RWPE2 (cell line): ENCODE measurements at regions not wholly inside any gene's neighbourhood (a gene's known extent, or its start where the extent isn't known, plus 50 kb on each side); places are given as distances from the start of the nearest gene placed in this dataset.

Source experiments
- ATAC-seq: fragments of 200-7000 bp; cut with Tn5 transposase; 3 replicates; pipeline ENCODE4 v1.9.1; 2021; ENCODE audit warnings: low read depth
- DNase-seq: peaks from one replicate; pipeline ENCODE4 v3.0.0-alpha.2; 2020; ENCODE audit warnings: low spot score
- H3K27ac ChIP-seq: fragments of 450-650 bp; 2 replicates; pipeline ENCODE4 v1.5.1; 2017; ENCODE audit warnings: mild to moderate bottlenecking; ENCODE audit not compliant: poor library complexity, severe bottlenecking
- H3K27me3 ChIP-seq: fragments of 250-450 bp; sonication (Bioruptor Pico); 2 replicates; pipeline ENCODE4 v1.5.1; 2021; ENCODE audit warnings: mild to moderate bottlenecking, moderate library complexity; ENCODE audit not compliant: insufficient read depth, poor library complexity, severe bottlenecking
- H3K36me3 ChIP-seq: fragments of 250-450 bp; sonication (Bioruptor Pico); 2 replicates; pipeline ENCODE4 v1.5.1; 2020; ENCODE audit warnings: low read depth, mild to moderate bottlenecking, moderate library complexity
- H3K4me1 ChIP-seq: fragments of 250-450 bp; sonication (Bioruptor Pico); 2 replicates; pipeline ENCODE4 v1.5.1; 2021; ENCODE audit warnings: mild to moderate bottlenecking, moderate library complexity; ENCODE audit not compliant: insufficient read depth, poor library complexity, severe bottlenecking
- H3K4me3 ChIP-seq: fragments of 250-450 bp; sonication (Bioruptor Pico); 2 replicates; pipeline ENCODE4 v1.5.1; 2021; ENCODE audit warnings: mild to moderate bottlenecking, moderate library complexity; ENCODE audit not compliant: severe bottlenecking
- H3K9me3 ChIP-seq: fragments of 250-450 bp; sonication (Bioruptor Pico); 2 replicates; pipeline ENCODE4 v1.5.1; 2021; ENCODE audit warnings: mild to moderate bottlenecking, moderate library complexity; ENCODE audit not compliant: severe bottlenecking
- CTCF ChIP-seq: fragments of 450-650 bp; IDR thresholded peaks from one replicate; pipeline ENCODE4 v1.5.1; 2017; ENCODE audit warnings: mild to moderate bottlenecking, moderate library complexity; ENCODE audit not compliant: poor library complexity, severe bottlenecking

DNA sequence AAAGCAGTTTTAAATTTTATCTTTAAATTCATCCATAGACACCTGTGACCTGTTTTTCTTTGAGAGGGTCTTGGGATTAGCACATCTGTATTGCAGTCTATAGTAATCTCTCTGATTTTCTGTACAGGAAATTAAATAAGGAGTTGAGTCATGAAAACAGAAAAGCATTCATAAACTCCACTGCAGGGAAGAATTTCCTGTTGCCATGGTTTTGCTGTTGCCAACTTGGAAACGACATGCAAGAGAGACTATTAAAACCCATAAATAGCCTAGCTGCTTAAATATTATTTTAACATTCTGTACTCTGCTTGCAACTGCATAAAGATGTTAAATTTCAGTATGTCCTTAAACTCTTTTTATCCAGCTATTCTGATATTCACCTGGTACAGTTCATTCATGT is 281.0 kb upstream of the RGS6 start:
- H3K27ac ChIP-seq = no peak overlapping the region
- no peak overlapping the region for H3K4me3 ChIP-seq
- peaks cover 29% of the 10 kb centered on the region for H3K36me3 ChIP-seq
- TF ChIP-seq CTCF = no peak
- no peaks in the 10 kb centered on the region for H3K27me3 ChIP-seq
- H3K4me1 ChIP-seq = peaks cover 25% of the 10 kb centered on the region
- peak; percentile 38; the same call in 2 of the 3 replicates for ATAC-seq
- H3K9me3 ChIP-seq = no peaks in the 10 kb centered on the region
- no peak for DNase-seq

- H3K27ac ChIP-seq = no peak overlapping the region
- no peak overlapping the region for H3K4me3 ChIP-seq
- no peaks in the 10 kb centered on the region for H3K27me3 ChIP-seq
- H3K4me1 ChIP-seq = peaks cover 14% of the 10 kb centered on the region
- TF ChIP-seq CTCF = no peak
- ATAC-seq = no peak
- H3K36me3 ChIP-seq = peaks cover 29% of the 10 kb centered on the region
- H3K9me3 ChIP-seq = no peaks in the 10 kb centered on the region
- DNase-seq = no peak
These were observed 279.9 kb upstream of the RGS6 start for GRCh38 chr14:71652368-71652767.

- DNase-seq (no peak), ATAC-seq (peak; percentile 57)
- Histone ChIP-seq H3K4me3 (no peak overlapping the region), H3K27ac (no peak overlapping the region), H3K4me1 (peaks cover 30% of the 10 kb centered on the region), H3K9me3 (no peaks in the 10 kb centered on the region), H3K27me3 (no peaks in the 10 kb centered on the region), H3K36me3 (peaks cover 39% of the 10 kb centered on the region)
- no peak for TF ChIP-seq CTCF
These were observed 277.4 kb upstream of the RGS6 start for GRCh38 chr14:71654810-71655209.

GRCh38 chr14:71658261-71658860 is 273.9 kb upstream of the RGS6 start:
- TF ChIP-seq CTCF = no peak
- 0 out of 3 replicates have a peak, but pooled peaks have one; percentile 10 for ATAC-seq
- H3K27ac ChIP-seq = peak overlapping the region; percentile 35

DNA sequence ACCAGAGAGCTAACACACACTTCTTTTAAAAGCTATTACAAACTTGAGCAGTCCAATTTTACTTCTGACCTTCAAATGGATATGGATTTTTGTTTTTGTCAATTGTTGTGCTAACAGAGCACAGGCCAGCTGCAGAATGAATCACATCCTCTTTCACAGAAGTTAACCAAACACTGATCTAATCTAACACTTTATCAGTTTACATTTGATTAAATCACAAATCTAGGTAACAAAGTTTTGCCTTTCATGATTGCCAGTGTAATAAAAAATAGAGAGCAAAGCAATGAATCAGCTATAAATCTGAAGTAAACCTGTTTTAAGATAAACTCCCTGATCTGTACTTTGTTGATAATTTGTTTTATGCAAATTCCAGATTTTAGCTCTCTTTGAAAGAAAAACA is 273.1 kb upstream of the RGS6 start:
- H3K9me3 ChIP-seq = no peaks in the 10 kb centered on the region
- peak; percentile 77 for ATAC-seq
- H3K4me3 ChIP-seq = no peak overlapping the region
- H3K36me3 ChIP-seq = peaks cover 48% of the 10 kb centered on the region
- peak overlapping the region; percentile 35 for H3K27ac ChIP-seq
- DNase-seq = no peak
- H3K27me3 ChIP-seq = no peaks in the 10 kb centered on the region
- no peak for TF ChIP-seq CTCF
- peaks cover 21% of the 10 kb centered on the region for H3K4me1 ChIP-seq

More at GRCh38 chr14:71658261-71658860, 273.9 kb upstream of the RGS6 start:
- Histone ChIP-seq H3K9me3 (no peaks in the 10 kb centered on the region), H3K27me3 (no peaks in the 10 kb centered on the region), H3K4me3 (no peak overlapping the region), H3K36me3 (peaks cover 44% of the 10 kb centered on the region), H3K4me1 (peaks cover 21% of the 10 kb centered on the region)
- DNase-seq = no peak
